ENCODE measurements at regions not wholly inside any gene's neighbourhood (a gene's known extent, or its start where the extent isn't known, plus 50 kb on each side); places are given as distances from the start of the nearest gene placed in this dataset.
"Not testable (repeated sequence)": the region's sequence is repeated elsewhere in the genome, so short reads cannot be mapped to it uniquely, and the experiment has no call there.

DNA sequence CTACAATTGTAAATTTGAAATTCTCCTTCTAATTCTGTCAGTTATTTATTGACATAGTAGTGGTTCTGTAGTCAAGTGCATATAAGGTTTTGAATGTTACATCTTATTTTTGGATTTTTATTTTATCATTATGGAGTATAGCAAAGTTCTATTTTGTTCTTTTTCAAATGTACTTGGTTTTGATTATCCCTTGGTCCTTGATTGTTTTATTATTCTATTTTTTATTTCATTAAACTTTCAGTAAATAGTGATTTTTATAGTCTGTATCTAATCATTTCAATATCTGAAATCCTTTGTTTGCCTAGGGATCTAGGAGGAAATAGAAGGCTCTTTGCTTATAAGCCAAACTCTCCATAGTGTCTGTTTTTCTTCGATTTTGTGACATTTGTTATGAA, 87.8 kb downstream of the HFE start:
- no peak for DNase-seq (ENCODE audit: low read depth in 2 of 2)

DNA sequence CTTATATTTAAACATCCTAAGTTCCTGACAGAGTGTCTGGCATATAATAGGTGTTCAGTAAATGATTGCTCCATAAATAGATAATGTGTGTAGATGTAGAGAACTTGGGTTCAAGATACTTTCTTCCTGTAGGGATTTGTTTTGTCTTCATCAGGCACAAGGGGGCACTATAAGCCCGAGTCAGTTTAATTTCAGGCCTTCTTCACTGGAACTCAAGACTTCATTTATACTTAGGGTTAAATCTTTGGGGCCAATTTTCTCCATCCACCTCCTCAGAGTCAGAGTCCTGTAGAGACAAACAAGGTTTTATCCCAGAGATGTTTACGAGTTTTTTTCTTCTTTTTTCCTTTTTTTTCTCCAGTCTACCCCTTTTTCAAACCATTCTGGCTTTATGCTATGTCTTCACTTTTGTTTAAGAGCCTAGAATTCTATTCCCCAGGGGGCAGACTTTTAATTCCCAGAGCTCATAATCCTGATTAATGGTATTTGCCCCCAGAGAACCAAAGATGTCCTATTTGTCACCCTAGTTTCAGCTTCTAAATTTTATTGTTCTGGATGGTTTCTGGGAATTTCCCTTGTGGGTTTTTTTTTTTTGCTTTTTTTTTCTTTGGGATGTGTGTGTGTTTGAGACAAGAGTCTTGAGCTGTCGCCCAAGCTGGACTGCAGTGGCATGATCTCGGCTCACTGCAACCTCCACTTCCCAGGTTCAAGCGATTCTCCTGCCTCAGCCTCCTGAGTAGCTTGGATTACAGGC, 88.4 kb downstream of the HFE start:
- no peak for DNase-seq (ENCODE audit: low read depth in 2 of 2)

DNA sequence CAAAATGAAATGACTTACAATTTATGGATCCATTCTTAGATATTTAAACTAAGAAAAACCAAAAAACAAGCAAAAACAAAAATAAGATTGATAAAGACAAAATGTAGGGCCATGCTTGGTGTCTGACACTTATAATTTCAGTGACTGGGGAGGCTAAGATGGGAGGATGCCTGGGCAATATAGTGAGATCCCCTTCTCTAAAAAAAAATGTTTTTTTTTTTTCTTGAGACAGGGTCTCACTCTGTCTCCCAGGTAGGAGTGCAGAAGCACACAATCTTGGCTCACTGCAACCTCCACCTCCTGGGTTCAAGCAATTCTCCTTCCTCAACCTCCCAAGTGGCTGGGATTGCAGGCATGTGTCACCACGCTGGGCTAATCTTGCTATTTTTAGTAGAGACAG, 92.4 kb downstream of the HFE start:
- DNase-seq (ENCODE audit: low read depth in 2 of 2): no peak

DNA sequence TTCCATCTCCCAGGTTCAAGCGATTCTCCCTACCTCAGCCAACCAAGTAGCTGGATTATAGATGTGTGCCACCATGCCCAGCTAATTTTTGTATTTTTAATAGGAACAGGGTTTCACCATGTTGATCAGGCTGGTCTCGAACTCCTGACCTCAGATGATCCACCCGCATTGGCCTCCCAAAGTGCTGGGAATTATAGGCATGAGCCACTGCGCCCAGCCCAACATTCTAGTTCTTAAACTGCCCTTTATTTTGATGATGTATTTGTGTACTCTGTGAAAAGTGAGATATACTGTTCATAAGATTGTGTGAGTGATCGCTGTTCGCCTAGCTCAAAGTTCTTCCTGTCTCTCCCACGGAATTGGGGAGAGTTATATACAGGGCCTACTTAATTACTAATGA, 93.1 kb downstream of the HFE start:
- no peak for DNase-seq (ENCODE audit: low read depth in 2 of 2)

DNA sequence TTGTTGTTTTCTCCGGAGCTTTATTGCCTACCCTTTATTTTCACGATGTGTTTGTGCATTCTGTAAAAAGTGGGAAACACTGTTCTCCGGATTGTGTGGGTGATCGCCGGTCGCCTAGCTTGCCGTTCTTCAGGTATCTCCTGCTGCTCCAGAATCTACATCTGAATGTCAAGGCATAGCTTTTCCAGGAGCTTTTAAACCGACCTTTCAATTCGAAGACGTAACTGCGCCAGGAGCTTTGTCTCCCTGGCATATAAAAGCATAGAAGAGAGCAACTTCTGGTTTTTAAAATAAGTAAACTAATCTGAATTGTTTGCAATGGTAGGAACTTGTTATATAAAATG, 96.0 kb downstream of the HFE start:
- DNase-seq (ENCODE audit: low read depth in 2 of 2): no peak

DNA sequence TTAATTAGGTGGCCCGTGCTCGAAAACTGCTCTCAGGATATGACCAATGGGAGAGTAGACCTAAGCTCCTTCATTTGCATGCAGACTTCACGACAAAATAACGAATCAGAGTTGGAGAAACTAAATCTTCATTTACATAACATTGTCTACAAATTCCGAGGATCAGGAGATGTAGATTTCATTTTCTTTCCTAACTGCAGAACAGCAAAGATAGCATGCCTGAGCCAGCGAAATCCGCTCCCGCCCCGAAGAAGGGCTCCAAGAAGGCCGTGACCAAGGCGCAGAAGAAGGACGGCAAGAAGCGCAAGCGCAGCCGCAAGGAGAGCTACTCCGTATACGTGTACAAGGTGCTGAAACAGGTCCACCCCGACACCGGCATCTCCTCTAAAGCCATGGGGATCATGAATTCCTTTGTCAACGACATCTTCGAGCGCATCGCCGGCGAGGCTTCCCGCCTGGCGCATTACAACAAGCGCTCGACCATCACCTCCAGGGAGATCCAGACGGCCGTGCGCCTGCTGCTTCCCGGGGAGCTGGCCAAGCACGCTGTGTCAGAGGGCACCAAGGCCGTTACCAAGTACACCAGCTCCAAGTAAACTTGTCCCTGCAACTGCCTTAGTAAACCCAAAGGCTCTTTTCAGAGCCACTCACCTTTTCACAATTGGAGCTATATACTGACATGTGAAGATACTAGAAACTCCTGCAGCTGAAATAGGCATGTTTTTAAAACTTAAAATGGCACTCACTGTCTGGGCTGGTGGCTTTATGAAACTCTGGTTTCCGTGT, 96.5 kb downstream of the HFE start:
- DNase-seq (ENCODE audit: low read depth in 2 of 2): no peak

DNA sequence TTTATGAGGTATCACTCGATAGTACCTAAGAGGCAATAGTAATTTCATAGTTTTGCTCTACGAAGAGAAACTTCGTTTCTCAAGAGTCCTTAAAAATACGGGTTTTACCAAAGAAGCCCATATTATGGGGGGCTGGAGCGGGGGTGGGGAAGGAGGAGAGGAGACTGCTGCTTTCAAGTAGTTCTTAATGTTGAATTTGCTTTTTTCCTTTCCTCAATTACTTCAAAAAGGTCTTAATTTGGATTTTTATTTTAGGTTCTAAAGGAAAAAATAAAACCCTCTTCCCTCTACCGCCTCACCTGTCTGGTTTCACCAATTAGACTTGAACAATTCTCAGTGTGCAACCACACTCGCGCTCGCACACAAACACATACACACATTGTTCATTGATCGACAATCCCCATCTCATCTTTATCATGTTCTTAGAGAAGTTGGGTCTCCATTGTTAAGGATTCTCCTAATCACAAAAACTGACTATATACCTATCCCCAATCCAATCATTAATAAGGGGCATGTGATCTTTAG, 97.2 kb downstream of the HFE start:
- no peak for DNase-seq (ENCODE audit: low read depth in 2 of 2)

DNA sequence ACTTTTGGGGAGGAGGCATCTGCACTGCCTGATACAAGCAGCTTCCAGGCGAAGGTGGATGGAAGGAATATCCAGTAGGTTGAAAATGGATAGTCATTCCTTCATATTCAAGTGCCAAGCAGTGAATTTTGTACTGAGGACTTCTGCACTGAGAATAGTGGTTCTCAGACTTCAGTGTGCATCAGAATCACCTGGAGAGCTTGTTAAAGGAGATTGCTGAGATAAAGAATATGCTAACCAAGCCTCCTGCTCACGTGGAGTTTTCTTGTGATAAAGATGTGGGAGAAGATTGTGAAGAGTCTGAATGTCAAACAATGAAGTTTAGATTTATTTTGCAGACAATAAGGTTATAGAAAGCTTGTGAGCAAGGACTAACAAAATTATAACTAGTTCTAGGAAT, 97.8 kb downstream of the HFE start:
- DNase-seq (ENCODE audit: low read depth in 2 of 2): no peak

DNA sequence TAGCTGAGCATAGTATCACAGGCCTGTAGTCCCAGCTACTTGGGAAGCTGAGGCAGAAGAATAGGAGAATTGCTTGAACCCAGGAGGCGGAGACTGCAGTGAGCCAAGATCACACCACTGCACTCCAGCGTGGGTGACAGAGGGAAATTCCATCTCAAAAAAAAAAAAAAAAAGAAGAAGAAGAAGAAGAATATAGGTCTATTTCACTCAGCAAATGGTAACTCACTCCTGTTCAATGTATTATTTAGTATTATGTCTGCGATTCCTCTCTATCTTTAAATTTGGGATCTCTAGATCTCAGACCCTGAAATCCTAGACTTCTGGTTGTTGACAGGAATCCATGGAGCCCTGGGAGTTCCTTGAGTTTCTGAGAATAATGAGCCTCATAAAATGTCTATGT, 98.6 kb downstream of the HFE start:
- no peak for DNase-seq (ENCODE audit: low read depth in 2 of 2)

DNA sequence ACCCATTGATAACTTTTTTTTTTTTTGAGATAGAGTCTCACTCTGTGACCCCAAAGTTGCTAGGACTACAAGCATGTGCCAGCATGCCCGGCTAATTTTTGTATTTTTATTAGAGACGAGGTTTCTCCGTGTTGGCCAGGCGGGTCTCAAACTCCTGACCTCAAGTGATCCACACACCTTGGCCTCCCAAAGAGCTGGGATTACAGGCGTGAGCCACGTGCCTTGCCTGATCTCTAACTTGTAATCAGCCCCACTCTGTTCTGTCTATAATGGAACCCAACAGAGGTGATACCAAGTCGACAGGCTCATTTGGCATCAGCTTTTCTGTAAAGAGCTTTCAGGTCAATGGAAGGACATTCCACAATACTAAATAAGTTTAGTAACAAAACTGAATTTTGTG, 99.4 kb downstream of the HFE start:
- DNase-seq (ENCODE audit: low read depth in 2 of 2): no peak

DNA sequence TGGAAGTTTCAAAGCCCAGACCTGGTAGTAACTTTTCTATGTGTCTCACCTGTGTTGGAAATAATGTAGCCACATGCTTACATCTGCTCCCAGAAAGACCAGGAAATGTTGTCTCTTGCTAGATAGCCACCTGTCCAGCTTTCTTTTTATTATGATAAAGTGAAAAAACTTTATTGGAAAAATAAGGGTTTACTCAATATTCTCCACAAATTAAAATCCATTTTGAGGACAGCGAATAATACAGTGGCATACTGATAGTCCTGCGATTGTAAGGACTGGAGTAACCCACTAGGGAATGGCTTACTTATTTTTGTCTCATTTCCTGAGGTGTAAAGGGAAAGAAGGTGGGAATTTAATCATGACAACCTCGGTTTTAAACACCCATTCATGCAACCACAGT, 100.1 kb downstream of the HFE start:
- no peak for DNase-seq (ENCODE audit: low read depth in 2 of 2)

DNA sequence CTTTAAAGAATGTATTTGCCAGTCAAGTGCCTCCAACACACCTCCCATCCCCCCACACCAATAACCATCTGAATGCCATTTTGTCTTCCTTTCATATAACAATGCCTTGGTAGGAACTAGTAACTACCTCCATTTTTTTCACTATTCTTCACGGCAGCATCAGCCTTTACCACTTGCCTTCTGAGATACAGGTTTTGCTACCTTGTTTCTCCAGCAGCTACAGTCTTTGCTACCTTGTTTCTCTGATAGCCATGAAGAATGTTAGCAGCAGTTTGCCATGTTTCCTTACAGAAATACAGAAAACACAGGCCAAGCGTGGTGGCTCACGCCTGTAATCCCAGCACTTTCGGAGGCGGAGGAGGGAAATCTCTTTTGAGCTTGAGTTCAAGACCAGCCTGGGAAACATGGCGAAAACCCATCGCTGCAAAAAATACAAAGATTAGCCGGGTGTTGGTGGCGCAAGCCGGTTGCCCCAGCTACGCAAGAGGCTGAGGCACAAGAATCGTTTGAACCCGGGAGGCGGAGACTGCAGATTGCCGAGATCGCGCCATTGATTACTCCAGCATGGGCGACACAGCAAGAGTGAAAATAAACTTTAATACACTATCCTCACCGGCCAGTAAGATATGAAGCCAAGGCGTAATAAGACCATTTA, 100.9 kb downstream of the HFE start:
- no peak for DNase-seq (ENCODE audit: low read depth in 2 of 2)

DNA sequence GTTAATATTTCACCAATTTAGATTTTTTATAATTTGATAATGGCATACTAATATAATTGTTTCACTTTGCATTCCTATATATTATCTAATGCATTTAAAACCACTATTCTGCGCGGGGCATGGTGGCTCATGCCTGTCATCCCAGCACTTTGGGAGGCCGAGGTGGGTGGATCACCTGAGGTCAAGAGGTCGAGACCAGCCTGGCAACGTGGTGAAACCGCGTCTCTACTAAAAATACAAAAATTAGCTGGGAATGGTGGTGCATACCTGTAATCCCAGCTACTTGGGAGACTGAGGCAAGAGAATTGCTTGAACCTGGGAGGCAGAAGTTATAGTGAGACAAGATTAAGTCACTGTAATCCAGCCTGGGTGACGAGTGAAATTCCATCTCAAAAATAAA, 104.3 kb downstream of the HFE start:
- not testable (repeated sequence) for DNase-seq (ENCODE audit: low read depth in 2 of 2)

DNA sequence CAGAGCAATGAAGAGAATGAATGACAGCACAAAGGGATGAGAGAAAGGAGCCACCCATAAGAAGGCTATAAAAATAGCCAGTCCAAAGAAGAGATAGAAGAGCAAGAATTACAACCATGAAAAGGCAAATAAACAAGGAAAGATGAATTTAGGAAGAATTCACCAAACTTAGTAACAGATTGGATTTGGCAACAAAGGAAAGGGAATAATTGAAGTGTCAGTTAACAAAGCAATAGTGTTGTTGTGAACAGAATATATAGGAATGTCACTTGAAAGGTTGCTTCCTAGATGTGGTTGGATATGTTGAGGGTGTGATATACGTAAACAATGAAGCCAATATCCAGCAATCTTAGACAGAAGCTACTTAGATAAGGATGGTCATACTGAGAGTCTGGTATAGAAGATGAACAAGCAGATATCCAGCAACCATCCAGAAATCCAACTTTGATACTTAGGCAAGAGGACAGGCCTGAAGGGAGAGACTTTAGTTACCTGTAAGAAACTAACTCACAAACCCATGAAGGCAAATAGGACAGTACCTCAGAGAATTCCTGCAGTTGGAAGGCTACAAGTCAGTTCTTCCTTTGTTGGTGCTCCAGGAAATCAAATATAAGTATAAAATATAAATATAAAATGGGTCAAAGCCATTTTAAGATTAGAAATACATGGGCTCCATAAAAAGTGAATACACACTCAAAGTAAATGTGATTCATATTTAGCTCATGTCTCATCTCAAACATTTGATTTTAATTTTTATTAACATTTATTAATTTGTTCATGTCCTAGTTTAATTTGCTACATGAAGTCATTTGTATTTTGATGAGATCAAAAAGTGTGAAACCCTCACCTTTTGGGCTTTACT, 106.5 kb downstream of the HFE start:
- no peak for DNase-seq (ENCODE audit: low read depth in 2 of 2)

DNA sequence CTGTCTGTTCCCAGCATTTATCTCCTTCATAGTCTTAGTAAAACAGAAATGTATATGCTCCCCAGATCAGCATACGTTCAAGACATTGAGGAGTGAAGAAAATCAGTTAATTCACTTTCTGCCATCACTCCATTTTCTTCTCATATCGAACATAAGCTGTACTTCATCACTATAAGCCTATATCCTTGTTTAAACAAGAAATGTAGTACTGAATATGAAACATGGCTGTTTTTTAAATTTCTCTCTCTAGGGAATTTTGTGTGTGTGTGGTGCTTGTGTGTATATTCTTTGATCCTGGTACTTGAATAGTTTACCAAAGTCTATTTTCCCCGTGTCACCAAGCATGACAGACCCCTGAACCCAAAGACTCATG, 107.1 kb downstream of the HFE start:
- no peak for DNase-seq (ENCODE audit: low read depth in 2 of 2)

DNA sequence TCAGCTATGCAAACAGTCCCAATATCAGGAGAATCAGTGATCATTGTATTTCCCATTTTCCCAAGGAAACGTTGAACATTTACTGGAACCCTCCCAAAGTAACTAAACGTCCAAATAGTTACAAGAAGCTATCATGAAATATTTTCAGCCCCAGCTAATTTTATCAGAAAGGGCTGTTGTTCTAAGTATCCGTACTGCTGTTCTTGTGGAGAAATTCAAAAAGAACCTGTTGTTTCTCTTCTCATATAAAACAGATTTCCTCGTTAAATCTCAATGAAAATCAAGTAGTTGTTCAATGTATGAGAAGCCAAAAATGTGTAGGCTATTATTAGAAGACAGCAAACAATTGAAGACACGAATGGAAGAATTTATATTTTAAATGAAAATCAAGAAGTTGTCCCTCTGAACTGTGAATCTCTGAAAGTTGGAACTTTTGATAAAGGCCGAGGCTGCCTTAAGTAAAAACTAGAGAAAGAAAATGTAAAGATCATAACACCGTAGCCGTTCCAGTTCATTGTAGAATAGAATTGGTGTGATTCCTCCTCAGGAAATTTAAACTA, 107.7 kb downstream of the HFE start:
- DNase-seq (ENCODE audit: low read depth in 2 of 2): no peak

DNA sequence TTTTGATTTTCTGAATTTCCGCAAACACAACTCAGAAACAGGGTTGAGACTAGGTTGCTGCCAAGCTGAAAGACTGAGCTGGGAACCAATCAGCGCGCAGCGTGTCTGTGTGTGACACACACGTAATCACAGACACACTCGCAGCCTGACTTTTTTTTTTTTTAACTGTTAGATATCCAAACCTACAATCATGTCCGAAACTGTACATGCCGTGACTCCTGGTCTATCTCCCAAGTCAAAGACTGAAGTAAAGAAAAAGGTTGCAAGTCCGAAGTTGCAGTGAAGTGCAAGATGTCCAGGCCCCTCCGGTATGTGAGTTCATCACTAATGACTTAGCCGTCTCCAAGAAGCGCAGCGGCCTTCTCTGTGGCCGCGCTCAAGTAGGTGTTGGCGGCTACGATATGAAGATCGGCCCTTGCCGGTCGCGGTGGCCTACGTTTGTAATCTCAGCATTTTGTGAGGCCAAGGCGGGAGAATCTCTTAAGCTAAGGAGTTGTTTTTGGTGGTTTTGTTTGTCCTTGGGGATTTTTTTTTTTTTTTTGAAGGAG, 108.2 kb downstream of the HFE start:
- no peak for DNase-seq (ENCODE audit: low read depth in 2 of 2)

DNA sequence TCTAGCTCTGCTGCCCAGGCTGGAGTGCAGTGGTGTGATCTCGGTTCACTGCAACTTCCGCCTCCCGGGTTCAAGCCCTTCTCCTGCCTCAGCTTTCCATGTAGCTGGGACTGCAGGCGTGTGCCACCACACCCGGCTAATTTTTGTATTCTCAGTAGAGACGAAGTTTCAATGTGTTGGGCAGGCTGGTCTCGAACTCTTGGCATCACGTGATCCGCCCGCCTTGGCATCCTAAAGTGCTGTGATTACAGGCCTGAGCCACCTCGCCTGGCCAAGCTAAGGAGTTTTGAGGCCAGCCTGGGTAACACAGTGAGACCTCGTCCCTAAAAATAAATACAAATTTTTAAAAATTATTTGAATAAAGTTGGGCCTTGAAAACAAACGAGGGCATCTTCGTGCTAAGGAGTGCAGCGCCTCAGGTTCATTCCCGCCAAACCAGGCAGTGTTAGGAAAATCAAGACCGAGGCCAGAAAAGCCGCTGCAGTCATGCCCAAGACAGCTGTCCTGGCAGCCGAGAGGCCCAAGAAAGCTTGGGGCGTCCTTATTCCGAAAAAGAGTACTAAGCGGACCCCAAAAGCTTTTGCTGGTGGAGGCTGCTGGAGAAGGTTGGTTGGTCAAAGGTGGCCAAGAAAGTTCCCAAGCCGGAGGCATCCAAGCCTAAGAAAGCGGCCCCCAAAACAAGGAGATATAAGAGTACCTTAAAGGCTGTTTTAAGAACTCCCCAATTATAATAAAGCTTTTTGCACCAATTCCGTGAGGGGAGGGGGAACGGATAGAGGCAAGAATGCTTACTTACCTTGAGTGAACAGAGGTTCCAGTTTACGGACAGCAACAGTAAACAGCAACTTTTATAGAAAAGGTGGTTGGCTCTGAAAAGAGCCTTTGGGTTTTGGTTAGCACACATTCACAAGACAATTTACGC, 109.0 kb downstream of the HFE start:
- no peak for DNase-seq (ENCODE audit: low read depth in 2 of 2)

DNA sequence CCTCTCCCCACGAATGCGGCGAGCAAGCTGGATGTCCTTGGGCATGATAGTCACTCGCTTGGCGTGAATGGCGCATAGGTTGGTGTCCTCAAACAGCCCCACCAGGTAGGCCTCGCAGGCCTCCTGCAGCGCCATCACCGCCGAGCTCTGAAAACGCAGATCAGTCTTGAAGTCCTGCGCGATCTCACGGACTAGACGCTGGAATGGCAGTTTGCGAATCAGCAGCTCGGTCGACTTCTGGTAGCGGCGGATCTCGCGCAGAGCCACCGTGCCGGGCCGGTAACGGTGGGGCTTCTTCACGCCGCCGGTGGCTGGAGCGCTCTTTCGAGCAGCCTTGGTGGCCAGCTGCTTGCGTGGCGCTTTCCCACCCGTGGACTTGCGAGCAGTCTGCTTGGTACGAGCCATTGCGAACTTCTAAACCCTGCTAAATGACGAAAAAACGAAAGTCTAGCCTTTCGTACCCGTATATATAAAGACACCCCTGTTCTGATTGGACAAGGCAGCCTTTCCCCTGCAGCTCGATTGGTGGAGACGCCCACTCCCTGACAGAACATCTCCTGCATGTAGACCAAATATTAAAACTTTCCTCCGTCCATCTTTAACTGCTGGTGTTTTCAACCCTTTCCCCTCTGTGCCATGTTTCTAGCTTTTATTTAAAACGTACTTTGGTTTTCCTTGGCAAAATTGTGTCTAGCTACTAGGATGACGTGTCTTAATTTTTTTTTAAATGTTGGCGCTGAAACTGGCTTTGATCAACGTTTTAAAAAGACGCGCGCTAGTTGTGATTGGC, 109.8 kb downstream of the HFE start:
- no peak for DNase-seq (ENCODE audit: low read depth in 2 of 2)

DNA sequence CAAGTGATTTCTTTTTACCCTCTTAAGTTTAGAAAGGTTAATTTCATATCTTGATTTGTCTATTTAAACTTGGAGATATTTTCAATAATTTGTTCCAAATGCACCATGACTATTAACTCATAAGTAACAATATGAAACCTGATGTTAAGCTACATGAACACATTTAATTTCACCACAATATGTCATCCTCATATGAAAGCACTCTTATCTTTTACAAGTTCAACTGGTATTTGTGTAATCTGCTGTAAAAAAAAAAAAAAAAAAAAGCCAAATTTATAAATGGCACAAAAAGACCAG, 110.4 kb downstream of the HFE start:
- no peak for DNase-seq (ENCODE audit: low read depth in 2 of 2)
